IPS DF 19.7 (cell line): ENCODE measurements at regions not wholly inside any gene's neighbourhood (a gene's known extent, or its start where the extent isn't known, plus 50 kb on each side); places are given as distances from the start of the nearest gene placed in this dataset.
"Not testable (repeated sequence)": the region's sequence is repeated elsewhere in the genome, so short reads cannot be mapped to it uniquely, and the experiment has no call there.

ENCODE experiments used
- DNase-seq: peaks from one replicate; pipeline ENCODE4 v3.0.0-alpha.2; 2013; ENCODE audit warnings: low read depth, low spot score

GRCh38 chr7:54898659-54899340 lies 120.0 kb upstream of the EGFR start:
- no peak for DNase-seq

- no peak for DNase-seq
Observed at GRCh38 chr7:54901840-54902239, 117.0 kb upstream of the EGFR start.

GRCh38 chr7:54904130-54904529 lies 114.7 kb upstream of the EGFR start:
- DNase-seq = no peak

- DNase-seq = no peak
Observed at GRCh38 chr7:54904986-54905385, 113.8 kb upstream of the EGFR start.

- DNase-seq = no peak
Observed at GRCh38 chr7:54906963-54907362, 111.9 kb upstream of the EGFR start.

- DNase-seq = no peak
Observed at GRCh38 chr7:54907981-54908380, 110.8 kb upstream of the EGFR start.

- no peak for DNase-seq
Observed at GRCh38 chr7:54908760-54909438, 109.9 kb upstream of the EGFR start.

DNA sequence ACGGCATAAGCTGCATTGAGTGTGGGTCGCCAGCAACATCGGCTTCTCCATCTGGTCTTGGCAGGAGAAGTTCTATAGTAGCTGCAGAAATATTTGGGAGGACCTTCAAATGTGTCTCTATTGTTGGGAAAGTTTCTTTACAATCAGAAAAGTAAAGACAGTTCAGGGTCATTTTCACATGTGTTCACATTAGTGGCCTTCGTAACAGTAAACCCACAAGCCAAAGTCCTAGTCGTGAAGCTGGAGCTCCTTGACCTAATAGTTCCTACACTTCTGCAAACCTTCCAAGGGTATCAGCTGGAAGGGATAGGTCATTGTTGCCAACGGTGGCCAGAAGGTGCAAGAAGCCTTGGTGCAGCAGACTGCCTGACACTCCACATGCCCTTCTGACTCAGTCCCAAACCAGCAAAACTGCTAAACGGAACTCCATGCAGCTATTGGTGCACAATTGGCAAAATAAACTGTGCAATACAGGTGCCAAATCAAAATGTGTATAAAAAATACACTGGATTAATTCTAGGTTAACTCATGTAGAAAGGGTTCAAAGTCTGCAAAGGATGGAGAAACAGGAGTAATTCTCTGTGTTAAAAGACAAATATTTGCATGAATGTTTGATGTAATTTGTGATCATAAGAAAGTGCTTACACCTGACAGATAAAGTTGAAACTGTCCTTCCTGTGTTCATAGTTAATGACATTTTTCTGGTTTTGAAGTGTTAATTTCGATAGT lies 102.8 kb upstream of the EGFR start:
- no peak for DNase-seq

- no peak for DNase-seq
Observed at GRCh38 chr7:54917613-54918391, 101.0 kb upstream of the EGFR start.

- no peak for DNase-seq
Observed at GRCh38 chr7:54921116-54921515, 97.7 kb upstream of the EGFR start.

- DNase-seq = no peak
Observed at GRCh38 chr7:54931532-54931931, 87.3 kb upstream of the EGFR start.

DNA sequence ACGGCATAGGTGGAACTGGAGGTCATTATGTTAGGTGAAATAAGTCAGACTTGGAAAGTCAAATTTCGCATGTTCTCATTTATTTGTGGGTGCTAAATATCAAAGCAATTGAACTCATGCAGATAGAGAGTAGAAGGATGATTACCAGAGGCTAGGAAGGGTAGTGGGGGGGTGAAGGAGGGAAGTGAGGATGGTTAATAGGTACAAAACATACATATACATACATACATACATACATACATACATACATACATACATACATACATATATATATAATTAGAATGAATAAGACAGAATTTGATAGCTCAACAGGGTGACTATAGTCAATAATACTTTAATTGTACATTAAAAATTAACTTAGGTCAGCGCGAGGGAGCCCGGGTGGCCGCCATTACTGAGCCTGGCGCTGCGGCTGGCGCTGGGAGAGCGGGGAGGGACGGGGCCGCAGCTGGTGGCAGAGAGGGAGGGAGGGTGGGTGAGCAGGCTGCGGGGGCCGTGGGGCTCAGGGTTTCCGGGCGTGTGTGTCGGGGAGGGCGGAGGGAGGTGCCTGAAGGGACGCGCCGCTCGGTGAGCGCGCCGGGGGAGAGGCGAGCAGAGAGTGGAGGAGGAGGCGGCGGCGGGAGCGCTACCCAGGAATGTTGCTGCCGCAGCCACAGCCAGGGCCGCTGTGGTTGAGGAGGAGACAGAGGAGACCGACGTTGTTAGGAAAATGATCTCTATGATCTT lies 85.8 kb upstream of the EGFR start:
- peak; percentile 20 for DNase-seq

DNA sequence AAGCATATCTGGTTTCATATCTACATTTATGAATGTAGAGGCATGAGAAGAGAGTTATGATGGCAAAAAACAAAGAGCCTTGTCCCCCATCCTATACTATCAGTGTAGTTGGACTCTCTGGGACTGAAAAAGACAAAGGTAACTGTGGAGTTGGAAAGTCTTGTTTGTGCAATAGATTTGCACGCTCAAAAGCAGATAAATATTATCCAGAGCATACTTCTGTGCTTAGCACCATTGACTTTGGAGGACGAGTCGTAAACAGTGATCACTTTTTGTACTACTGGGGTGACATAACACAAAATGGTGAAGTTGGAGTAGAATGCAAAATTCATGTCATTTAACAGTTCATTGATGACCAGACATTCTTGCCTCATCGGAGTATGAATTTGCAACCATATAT lies 85.2 kb upstream of the EGFR start:
- no peak for DNase-seq

DNA sequence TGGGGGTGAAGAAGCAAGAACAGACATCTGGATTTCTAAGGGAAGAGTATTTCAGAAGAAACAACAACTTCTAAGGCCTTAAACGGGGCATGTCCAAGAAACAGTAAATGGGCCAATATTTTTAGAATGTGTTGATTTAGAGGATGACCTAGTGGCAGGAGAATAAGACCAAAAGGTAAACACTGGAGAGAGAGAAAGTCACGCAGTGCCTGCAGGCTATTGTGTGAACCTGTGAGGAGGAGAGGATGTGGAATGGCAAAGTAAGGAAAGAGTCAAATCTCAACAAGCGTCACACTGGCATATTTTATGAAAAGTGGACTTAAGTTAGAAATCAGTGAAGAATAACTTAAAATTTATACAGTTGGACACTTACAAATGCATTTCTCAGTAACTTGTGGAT lies 78.1 kb upstream of the EGFR start:
- no peak for DNase-seq

DNA sequence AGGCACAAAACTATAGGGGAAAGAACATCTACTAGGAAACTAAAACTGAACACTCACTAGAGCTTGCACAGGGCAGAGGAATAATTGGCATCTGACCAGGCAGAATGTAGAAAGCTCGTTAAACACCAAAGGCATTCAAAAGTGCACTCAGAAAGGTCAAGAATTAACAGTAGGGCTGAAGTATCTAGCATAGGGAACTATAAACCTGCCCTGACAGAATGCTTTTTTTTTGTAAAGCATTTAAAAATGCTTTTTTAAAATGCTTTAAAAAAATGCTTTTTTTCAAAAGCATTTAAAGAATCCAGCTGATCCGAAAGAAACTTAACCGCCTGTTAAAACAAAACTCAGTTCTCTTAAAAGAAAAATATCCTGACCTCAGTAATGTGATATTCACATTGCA lies 74.6 kb upstream of the EGFR start:
- no peak for DNase-seq

GRCh38 chr7:54946271-54946670 lies 72.5 kb upstream of the EGFR start:
- no peak for DNase-seq

- no peak for DNase-seq
Observed at GRCh38 chr7:54946764-54947163, 72.1 kb upstream of the EGFR start.

DNA sequence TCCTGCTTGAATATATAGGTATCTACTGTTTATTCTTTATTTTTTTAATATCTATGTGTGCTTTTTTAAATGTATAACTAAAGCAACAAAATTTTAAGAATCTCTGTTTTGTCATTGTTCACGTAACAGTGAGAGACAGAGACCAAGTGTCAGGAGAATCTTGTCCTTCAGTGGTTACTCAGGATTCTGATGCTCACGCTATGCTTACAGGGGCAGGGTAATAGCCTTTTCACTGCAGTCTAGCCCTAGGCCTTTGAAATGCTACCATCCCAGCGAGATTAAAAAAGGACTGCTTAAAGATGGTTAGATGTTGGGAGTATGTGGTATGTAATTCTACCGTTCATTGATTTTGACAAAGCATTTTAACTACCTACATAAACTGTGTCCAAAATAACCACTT lies 71.6 kb upstream of the EGFR start:
- no peak for DNase-seq

GRCh38 chr7:54949514-54949913 lies 69.3 kb upstream of the EGFR start:
- DNase-seq = not testable (repeated sequence)

GRCh38 chr7:54955296-54955695 lies 63.5 kb upstream of the EGFR start:
- DNase-seq = no peak

DNA sequence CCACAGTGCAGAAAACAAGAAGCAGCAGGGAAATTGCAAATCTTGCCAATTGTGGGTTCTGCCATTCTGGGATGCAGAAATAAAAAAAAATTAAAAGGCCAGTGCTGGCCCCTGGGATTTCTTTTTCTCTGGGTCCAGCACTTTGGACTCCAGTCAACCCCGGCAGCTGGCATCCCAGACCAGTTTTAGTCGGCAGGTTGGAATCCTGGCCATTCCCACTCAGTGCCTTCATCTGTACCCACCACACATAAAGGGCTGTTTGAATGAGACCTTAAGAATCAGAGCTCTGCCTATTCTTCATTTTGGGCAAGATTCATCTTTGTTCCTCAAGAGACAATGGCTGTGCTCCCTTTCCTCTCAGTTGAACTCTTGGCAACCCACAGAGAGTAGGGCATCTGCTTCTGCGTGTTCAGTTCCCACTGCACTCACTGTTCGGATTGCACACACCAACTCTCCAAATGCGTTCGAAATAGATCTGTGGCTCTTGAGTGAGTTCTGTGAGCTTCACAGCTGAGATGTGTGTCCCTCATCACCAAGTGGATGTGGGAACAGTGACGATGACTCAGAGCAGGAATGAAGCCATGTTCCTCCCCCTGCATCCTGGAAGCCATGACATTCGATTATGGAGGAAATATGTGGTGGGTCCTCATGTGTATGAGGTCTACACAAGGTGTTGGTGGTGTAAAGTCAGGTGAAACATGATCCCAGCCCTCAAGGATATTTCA lies 63.0 kb upstream of the EGFR start:
- no peak for DNase-seq
